ENCODE measurements at regions not wholly inside any gene's neighbourhood (a gene's known extent, or its start where the extent isn't known, plus 50 kb on each side); places are given as distances from the start of the nearest gene placed in this dataset.

DNA sequence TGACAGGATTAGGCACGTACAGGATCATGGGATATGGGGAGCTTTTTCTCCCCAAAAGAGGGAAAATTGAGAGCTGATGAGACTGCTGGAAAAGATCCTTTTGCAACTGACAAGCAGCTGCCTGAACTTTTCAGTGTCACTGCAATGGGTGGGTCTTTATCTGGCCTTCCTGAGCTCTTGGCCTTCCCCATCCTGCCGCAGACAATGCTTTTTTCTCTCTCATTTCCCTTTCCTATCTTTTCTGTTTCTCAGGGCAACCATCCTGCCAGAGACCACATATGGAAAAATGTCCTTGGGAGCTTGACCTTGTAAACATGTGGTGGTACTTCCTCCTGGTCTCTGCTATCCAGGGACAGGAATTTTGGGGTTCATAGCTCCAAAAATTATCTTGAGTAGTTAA is 75.8 kb downstream of the CALM1 start:
- no peak overlapping the region for H3K4me3 ChIP-seq (ENCODE audit: insufficient read depth, low read depth, low read length)
- H3K4me1 Mint-ChIP-seq (ENCODE audit: low read depth, unreplicated experiment): no peaks in the 10 kb centered on the region
- H3K9me3 ChIP-seq (ENCODE audit: insufficient read depth, low read depth, low read length): peaks cover 3% of the 10 kb centered on the region
- TF ChIP-seq, protein P1, sequence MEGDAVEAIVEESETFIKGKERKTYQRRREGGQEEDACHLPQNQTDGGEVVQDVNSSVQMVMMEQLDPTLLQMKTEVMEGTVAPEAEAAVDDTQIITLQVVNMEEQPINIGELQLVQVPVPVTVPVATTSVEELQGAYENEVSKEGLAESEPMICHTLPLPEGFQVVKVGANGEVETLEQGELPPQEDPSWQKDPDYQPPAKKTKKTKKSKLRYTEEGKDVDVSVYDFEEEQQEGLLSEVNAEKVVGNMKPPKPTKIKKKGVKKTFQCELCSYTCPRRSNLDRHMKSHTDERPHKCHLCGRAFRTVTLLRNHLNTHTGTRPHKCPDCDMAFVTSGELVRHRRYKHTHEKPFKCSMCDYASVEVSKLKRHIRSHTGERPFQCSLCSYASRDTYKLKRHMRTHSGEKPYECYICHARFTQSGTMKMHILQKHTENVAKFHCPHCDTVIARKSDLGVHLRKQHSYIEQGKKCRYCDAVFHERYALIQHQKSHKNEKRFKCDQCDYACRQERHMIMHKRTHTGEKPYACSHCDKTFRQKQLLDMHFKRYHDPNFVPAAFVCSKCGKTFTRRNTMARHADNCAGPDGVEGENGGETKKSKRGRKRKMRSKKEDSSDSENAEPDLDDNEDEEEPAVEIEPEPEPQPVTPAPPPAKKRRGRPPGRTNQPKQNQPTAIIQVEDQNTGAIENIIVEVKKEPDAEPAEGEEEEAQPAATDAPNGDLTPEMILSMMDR (IDR thresholded peaks at IDR 0.05; ENCODE audit: insufficient read depth, low read depth, low read length): no peak
- no peak for TF ChIP-seq EZH2 (IDR thresholded peaks at IDR 0.05; ENCODE audit: insufficient read depth, low read length)
- no peak for DNase-seq (ENCODE audit: low read depth)
- no peak overlapping the region for H3K9ac ChIP-seq (ENCODE audit: low read length)
- H3K27me3 Mint-ChIP-seq (ENCODE audit: low read depth, unreplicated experiment): peaks cover under 1% of the 10 kb centered on the region
- no peaks in the 10 kb centered on the region for H3K36me3 Mint-ChIP-seq (ENCODE audit: low read depth, unreplicated experiment)
- FAIRE-seq: no peak
- H3K4me1 ChIP-seq (ENCODE audit: insufficient read depth, low read length): no peaks in the 10 kb centered on the region
- H3K27ac Mint-ChIP-seq (ENCODE audit: unreplicated experiment): no peak overlapping the region
- H3K4me2 ChIP-seq (ENCODE audit: low read length): no peak overlapping the region
- no peaks in the 10 kb centered on the region for H3K79me2 ChIP-seq (ENCODE audit: insufficient read depth, low read length)
- no peaks in the 10 kb centered on the region for H3K36me3 ChIP-seq (ENCODE audit: insufficient read depth, low read length)
- H3K27ac ChIP-seq (ENCODE audit: low read depth, low read length): no peak overlapping the region
- H4K20me1 ChIP-seq (ENCODE audit: insufficient read depth, low read length): no peaks in the 10 kb centered on the region
- H3K4me3 Mint-ChIP-seq (ENCODE audit: unreplicated experiment): no peak overlapping the region
- H2AFZ ChIP-seq (ENCODE audit: low read depth, low read length): no peak overlapping the region
- peaks cover 3% of the 10 kb centered on the region for H3K27me3 ChIP-seq (ENCODE audit: insufficient read depth, low read length)
- H3K9me3 Mint-ChIP-seq (ENCODE audit: unreplicated experiment): peaks cover 45% of the 10 kb centered on the region
